22Rv1 (cell line): ENCODE measurements at regions not wholly inside any gene's neighbourhood (a gene's known extent, or its start where the extent isn't known, plus 50 kb on each side); places are given as distances from the start of the nearest gene placed in this dataset.
"Not testable (repeated sequence)": the region's sequence is repeated elsewhere in the genome, so short reads cannot be mapped to it uniquely, and the experiment has no call there.

Experiments used
- H3K27ac ChIP-seq: fragments of 450-650 bp; 2 replicates; pipeline ENCODE4 v1.5.1; 2017
- ZFX ChIP-seq: fragments of 450-650 bp; IDR thresholded peaks from 2 replicates; pipeline ENCODE4 v1.6.1; 2017; ENCODE audit warnings: antibody characterized with exemption, borderline replicate concordance
- TF ChIP-seq, protein P1 (sequence below): fragments of 450-650 bp; IDR thresholded peaks from 2 replicates; pipeline ENCODE4 v1.5.1; 2017; ENCODE audit warnings: mild to moderate bottlenecking

DNA sequence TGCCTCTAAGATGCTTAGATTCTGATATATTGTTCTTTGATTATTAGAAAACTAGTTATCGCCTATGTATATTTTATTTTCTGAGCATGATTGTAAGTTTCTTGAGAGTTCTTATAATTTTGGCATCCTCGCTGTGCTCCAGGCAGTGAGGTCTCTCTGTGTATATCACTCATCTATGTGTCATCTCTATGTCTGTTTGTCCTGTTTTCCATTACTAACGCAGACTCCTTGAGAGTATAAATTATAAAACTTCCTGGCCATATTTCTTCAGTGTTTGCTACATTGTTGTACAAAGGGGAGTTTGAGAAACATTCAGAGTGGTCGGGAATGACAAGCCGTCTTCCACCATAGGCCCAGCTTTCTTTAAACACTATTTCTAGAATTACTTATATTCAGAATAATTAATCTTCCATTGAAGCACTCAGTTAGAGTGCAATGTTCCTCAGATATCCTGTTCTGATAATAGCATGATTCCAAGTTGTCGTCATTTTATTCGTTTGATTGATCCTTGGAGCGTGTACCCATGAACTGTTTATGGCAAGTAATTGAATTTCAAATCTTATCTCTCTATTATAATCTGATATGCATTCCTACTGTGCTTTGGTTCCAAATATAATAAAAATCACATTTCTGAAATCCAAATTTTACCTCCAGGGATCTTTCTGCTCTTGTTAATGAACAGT, 206.6 kb downstream of the BAMBI start:
- H3K27ac ChIP-seq = peak overlapping the region; percentile 31; the same call in 1 of the 2 replicates
- TF ChIP-seq ZFX = no peak
- TF ChIP-seq, protein P1, sequence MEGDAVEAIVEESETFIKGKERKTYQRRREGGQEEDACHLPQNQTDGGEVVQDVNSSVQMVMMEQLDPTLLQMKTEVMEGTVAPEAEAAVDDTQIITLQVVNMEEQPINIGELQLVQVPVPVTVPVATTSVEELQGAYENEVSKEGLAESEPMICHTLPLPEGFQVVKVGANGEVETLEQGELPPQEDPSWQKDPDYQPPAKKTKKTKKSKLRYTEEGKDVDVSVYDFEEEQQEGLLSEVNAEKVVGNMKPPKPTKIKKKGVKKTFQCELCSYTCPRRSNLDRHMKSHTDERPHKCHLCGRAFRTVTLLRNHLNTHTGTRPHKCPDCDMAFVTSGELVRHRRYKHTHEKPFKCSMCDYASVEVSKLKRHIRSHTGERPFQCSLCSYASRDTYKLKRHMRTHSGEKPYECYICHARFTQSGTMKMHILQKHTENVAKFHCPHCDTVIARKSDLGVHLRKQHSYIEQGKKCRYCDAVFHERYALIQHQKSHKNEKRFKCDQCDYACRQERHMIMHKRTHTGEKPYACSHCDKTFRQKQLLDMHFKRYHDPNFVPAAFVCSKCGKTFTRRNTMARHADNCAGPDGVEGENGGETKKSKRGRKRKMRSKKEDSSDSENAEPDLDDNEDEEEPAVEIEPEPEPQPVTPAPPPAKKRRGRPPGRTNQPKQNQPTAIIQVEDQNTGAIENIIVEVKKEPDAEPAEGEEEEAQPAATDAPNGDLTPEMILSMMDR = no peak

DNA sequence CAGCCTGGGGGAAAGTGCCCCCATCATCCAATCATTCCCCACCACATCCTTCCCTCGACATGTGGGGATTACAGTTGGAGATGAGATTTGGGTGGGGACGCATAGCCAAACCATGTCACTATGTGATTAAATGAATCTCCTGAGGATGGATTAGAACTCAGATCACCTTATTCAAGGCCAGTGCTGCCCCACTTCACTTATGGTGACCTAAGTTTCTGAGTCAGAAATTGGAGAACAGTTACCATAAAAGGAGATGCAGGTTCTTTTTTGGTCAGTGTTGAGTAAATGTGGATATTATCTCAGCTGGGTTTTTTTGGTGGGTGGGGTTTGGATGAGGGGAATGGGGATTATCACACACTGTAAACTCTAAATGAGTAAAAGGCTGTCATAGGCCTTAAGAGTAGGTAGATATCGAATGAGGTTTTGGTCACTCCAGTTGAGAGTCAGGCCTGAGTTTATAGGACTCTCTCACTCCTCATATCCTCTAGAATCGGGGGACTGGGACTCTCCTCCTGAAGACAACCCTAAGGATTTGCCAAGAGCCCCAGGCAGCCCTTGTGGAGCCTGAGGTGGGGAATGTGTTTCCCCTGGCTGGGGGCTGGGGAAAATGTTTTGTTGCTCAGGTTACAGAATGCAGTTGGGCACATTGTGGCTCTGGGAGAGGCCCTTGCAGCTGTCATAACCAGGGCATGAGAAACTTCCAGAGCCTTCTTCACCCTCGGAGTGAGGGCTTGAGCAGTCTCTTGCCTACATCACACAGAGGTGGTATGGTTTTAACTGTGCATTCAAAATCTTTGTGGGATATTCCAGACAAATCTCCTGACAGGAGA, 213.0 kb downstream of the BAMBI start:
- no peak overlapping the region for H3K27ac ChIP-seq
- TF ChIP-seq, protein P1 = no peak
- TF ChIP-seq ZFX = no peak

DNA sequence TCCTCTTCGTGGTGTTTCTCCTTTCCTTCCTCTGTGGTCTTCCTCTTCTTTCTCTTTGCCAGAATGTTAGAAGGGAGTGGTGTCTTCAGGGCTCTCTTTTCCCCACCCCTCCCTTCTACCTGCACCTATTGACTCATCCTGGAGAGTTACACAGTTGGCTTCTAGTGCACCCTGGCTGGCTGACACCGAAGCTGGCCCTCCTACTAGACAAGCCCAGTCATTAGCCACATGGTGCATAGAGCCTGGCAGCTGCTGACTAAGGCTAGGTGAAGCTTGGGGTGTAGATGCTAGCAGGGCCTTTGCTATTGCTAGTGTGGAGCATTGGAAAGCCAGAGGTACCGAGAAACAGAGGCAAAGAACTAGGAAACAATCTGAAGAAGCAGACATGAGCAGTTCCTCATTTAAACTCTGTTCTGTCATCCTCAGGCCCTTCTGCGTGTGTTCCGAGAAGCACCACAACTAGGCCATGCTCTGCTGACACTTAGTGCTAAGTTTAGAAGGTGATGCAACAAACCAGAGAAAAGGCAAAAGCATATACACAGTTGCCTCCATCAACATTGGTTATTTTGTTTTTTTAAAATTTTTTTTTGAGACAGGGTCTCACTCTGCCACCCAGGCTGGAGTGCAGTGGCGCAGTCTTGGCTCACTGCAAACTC, 213.9 kb downstream of the BAMBI start:
- no peak overlapping the region for H3K27ac ChIP-seq
- TF ChIP-seq, protein P1 = no peak
- TF ChIP-seq ZFX = no peak

DNA sequence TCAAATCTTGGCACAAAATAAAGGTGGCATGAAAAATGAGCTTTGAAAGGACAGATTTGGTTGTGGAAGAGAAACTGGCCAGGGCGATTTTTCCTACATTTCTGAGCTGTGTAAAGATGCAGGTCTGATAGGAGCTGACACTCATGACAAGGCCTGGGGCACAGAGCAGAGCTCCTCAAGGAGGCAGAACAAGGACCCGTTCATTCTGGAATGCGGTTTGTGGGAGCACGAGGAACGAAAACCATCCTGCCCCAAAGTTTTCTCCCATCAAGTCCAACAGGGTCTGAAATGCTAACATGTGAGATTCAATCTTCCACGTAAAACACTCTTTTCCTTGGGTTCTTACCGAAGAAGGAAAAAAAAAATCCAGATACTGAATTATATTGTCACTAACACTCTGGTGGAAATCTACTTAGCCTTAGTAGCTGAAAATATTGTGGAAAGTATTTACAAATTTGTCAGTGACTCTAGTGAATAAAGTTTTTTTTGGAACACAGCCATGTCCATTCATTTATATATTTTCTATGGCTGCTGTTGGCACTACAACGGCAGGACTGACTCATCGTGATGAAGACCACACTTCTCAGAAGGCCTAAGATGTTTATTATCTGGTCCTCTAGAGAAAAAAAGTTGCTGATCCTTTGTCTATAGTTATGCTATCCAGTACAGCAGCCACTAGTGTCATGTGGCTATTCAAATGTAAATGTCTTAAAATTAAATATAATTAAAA, 215.7 kb downstream of the BAMBI start:
- H3K27ac ChIP-seq = no peak overlapping the region
- TF ChIP-seq, protein P1 = no peak
- TF ChIP-seq ZFX = no peak

DNA sequence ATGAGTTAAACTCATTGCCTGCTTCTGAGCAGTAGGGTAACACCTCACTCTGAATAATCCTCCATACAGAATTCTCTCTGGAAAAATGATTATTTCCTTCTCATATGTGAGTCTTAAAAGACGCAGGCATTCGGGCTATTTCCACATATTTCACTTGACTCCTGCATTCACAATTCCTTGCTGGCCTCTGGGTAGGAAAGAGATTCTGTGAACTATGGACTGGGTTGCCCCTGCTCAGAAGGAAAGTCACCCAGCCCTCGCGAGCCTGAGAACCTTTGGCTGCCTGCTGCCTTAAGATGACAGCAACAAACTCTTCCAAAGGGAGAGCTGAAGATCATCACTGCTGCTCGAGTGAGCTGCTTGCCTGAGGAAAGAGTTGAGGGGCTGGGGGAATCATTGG, 216.8 kb downstream of the BAMBI start:
- no peak overlapping the region for H3K27ac ChIP-seq
- no peak for TF ChIP-seq ZFX

DNA sequence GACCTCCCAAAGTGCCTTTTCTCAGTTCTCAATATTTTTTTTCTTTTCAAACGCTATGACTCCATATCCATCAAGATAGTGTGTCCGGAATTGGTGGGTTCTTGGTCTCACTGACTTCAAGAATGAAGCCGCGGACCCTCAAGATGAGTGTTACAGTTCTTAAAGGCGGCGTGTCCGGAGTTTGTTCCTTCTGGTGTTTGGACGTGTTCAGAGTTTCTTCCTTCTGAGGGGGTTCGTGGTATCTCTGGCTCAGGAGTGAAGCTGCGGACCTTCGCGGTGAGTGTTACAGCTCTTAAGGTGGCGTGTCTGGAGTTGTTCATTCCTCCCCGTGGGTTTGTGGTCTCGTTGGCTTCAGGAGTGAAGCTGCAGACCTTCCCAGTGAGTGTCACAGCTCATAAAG, 218.3 kb downstream of the BAMBI start:
- not testable (repeated sequence) for H3K27ac ChIP-seq

DNA sequence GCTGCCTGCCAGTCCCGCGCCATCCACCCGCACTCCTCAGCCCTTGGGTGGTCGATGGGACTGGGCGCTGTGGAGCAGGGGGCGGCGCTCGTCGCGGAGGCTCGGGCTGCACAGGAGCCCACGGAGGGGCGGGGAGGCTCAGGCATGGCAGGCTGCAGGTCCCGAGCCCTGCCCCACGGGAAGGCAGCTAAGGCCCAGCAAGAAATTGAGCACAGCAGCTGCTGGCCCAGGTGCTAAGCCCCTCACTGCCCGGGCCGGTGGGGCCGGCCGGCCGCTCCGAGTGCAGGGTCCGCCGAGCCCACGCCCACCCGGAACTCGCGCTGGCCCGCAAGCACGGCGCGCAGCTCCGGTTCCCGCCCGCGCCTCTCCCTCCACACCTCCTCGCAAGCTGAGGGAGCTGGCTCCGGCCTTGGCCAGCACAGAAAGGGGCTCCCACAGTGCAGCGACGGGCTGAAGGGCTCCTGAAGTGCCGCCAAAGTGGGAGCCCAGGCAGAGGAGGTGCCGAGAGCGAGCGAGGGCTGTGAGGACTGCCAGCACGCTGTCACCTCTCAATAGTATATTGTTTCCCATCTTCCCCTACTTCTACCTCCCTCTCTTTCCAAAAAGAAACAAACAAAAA, 219.6 kb downstream of the BAMBI start:
- H3K27ac ChIP-seq = not testable (repeated sequence)

DNA sequence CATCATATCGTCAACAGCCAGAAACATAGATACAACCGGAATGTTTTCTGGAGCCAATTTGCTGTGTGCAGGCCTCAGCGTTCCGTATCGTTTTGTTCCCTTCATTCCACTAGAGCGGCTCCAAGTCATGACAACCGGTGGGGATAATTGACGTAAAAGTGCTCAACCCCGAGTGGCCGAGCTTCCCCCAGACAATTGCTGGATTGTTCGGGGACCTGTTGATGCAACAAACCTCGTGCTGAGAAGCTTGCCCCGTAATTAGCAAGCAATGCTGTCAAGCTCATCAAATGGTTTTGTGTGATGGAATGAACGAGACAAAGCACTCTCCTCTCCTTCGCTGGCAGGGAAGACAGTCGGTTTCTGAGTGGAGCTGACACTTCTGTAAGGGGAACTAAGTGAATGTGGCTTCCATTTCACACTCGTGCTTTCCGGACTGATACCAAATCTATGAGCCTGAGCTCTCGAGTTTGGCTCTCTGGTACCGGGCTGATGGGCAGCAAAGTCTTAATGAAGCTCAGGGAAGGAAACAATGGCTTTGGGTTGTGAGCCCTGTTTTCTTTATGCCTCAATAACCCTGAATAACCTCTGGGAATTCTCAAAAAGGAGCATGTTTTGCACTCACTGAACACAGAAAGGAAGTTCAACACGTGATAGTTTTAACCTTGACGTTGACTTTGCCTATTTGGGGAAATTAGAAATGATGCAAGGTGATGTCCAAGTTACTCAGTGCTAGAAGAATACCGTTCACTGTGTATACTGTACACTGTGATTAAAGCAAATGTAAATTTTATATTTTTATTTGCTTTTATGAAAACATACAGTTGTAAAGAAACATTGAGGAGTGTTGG, 220.5 kb downstream of the BAMBI start:
- no peak overlapping the region for H3K27ac ChIP-seq
- TF ChIP-seq, protein P1 = no peak
- no peak for TF ChIP-seq ZFX
